HL-60 (cell line): ENCODE measurements at regions not wholly inside any gene's neighbourhood (a gene's known extent, or its start where the extent isn't known, plus 50 kb on each side); places are given as distances from the start of the nearest gene placed in this dataset.
A peak's percentile ranks its signal among the peaks of the same experiment; 100 is the strongest.

Source experiments
- DNase-seq, 2 experiments: peaks; one replicate each; pipeline ENCODE4 v3.0.0-alpha.2; 2010 to 2020; ENCODE audit warnings: low read depth in 1 of 2, low spot score in 1 of 2
- H3K27ac ChIP-seq: fragments of 250-450 bp; sonication (Bioruptor Pico); replicated peaks from 2 replicates; pipeline ENCODE4 v1.5.1; 2020; ENCODE audit warnings: mild to moderate bottlenecking, moderate library complexity
- H3K27me3 ChIP-seq: fragments of 250-450 bp; sonication (Bioruptor Pico); 2 replicates; pipeline ENCODE4 v1.5.1; 2021; ENCODE audit warnings: mild to moderate bottlenecking, moderate library complexity; ENCODE audit not compliant: insufficient read depth, poor library complexity, severe bottlenecking
- H3K4me3 ChIP-seq: replicated peaks from 2 replicates; pipeline ENCODE4 v1.5.1; 2011; ENCODE audit warnings: mild to moderate bottlenecking, control low read depth, low read length; ENCODE audit not compliant: insufficient read depth
- GABPA ChIP-seq: IDR thresholded peaks from 2 replicates; pipeline ENCODE4 v1.6.1; 2012; ENCODE audit warnings: low read depth
- POLR2AphosphoS5 ChIP-seq: IDR thresholded peaks from 2 replicates; pipeline ENCODE4 v1.6.1; 2012; ENCODE audit warnings: low read depth
- SPI1 ChIP-seq: IDR thresholded peaks from 2 replicates; pipeline ENCODE4 v1.6.1; 2012; ENCODE audit warnings: low read depth, mild to moderate bottlenecking, borderline replicate concordance
- TF ChIP-seq, protein P1 (sequence below): IDR thresholded peaks from one replicate; pipeline ENCODE4 v1.5.1; 2011; ENCODE audit warnings: low read length, control low read depth, inconsistent platforms; ENCODE audit not compliant: insufficient read depth
- TF ChIP-seq, protein P2 (sequence below): IDR thresholded peaks from 2 replicates; pipeline ENCODE4 v1.6.1; 2012; ENCODE audit warnings: low read depth; ENCODE audit not compliant: insufficient replicate concordance

DNA sequence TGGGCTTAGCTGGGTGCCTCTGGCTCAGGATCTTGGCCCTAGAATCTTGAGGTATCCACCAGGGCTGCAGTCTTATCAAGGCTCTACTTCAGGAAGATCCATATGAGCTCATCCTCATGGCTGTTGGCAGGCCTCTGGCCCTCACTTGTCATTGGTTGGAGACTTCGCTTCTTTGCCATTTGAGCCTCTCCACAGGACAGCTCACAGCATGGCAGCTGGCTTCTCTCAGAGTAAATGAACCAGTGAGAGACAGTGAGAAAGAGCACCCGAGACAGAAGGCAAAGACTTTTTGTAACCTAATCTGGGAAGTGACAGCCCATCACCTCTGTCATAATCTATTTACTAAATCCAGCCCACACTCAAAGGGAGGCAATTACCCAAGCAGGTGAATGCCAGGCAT lies 236.8 kb downstream of the GPAT3 start:
- TF ChIP-seq, protein P1, sequence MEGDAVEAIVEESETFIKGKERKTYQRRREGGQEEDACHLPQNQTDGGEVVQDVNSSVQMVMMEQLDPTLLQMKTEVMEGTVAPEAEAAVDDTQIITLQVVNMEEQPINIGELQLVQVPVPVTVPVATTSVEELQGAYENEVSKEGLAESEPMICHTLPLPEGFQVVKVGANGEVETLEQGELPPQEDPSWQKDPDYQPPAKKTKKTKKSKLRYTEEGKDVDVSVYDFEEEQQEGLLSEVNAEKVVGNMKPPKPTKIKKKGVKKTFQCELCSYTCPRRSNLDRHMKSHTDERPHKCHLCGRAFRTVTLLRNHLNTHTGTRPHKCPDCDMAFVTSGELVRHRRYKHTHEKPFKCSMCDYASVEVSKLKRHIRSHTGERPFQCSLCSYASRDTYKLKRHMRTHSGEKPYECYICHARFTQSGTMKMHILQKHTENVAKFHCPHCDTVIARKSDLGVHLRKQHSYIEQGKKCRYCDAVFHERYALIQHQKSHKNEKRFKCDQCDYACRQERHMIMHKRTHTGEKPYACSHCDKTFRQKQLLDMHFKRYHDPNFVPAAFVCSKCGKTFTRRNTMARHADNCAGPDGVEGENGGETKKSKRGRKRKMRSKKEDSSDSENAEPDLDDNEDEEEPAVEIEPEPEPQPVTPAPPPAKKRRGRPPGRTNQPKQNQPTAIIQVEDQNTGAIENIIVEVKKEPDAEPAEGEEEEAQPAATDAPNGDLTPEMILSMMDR, result no peak
- TF ChIP-seq SPI1, result no peak
- TF ChIP-seq, protein P2, sequence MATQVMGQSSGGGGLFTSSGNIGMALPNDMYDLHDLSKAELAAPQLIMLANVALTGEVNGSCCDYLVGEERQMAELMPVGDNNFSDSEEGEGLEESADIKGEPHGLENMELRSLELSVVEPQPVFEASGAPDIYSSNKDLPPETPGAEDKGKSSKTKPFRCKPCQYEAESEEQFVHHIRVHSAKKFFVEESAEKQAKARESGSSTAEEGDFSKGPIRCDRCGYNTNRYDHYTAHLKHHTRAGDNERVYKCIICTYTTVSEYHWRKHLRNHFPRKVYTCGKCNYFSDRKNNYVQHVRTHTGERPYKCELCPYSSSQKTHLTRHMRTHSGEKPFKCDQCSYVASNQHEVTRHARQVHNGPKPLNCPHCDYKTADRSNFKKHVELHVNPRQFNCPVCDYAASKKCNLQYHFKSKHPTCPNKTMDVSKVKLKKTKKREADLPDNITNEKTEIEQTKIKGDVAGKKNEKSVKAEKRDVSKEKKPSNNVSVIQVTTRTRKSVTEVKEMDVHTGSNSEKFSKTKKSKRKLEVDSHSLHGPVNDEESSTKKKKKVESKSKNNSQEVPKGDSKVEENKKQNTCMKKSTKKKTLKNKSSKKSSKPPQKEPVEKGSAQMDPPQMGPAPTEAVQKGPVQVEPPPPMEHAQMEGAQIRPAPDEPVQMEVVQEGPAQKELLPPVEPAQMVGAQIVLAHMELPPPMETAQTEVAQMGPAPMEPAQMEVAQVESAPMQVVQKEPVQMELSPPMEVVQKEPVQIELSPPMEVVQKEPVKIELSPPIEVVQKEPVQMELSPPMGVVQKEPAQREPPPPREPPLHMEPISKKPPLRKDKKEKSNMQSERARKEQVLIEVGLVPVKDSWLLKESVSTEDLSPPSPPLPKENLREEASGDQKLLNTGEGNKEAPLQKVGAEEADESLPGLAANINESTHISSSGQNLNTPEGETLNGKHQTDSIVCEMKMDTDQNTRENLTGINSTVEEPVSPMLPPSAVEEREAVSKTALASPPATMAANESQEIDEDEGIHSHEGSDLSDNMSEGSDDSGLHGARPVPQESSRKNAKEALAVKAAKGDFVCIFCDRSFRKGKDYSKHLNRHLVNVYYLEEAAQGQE, result no peak
- TF ChIP-seq POLR2AphosphoS5, result no peak
- Histone ChIP-seq H3K27ac (no peak overlapping the region), H3K27me3 (no peaks in the 10 kb centered on the region), H3K4me3 (no peak overlapping the region)
- no peak for DNase-seq

DNA sequence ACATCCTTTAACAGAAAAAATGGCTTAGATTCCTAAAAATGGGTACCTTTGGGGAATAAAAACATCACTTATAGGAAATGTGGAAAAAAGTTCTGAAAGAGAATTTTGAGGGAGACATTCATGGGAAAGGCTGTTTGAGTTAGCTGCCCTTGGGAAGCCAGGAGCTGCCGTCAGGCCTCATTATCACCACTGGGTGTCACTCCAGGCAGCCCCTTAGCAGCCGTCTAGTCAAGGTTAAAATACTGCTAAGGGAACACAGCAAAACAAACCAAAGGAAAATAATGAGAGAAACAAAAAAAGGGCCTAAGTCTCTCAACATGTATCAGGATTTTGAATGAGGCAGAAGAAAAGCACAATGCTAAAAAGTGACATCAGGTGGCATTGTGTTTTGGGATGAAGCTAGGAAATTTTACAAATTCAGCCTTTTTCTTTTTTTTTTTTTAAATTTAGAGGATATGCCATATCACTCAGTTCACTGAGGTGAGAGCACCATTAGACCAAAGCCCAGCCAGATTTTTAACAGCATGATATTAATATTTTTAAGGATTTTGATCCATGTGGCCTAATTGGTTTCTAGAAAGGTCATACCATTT lies 235.3 kb downstream of the GPAT3 start:
- no peak overlapping the region for H3K4me3 ChIP-seq
- TF ChIP-seq, protein P2, result no peak
- TF ChIP-seq, protein P1, result peak; percentile 61
- TF ChIP-seq POLR2AphosphoS5, result no peak
- TF ChIP-seq SPI1, result no peak
- no peak for TF ChIP-seq GABPA
- H3K27ac ChIP-seq, result no peak overlapping the region
- H3K27me3 ChIP-seq, result peaks cover 2% of the 10 kb centered on the region
- peak in 1 of 2 experiments; percentile 30 for DNase-seq

DNA sequence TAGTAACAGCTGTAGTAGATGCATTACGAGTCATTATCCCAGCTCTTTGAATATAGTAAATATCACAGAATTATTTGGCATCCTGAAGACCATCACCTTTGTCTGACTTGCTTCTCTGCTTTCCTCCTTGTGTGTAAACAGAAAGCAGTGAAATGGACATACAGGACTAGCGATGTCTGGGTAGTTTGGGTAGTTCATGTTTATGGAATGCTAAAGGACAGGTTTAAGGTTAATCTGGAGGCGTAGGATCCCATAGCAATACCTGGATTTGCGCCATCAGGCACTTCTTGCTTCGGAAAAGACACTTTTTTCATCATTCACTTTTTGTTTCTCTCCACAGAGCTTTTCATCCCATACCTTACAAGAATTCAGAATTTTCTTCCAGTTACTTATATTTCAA lies 232.2 kb downstream of the GPAT3 start:
- Histone ChIP-seq H3K4me3 (no peak overlapping the region), H3K27me3 (peaks cover 2% of the 10 kb centered on the region), H3K27ac (no peak overlapping the region)
- TF ChIP-seq, protein P1, result no peak
- TF ChIP-seq SPI1 (no peak), GABPA (no peak), POLR2AphosphoS5 (no peak)
- TF ChIP-seq, protein P2, result no peak
- no peak for DNase-seq
